ENCODE measurements at regions not wholly inside any gene's neighbourhood (a gene's known extent, or its start where the extent isn't known, plus 50 kb on each side); places are given as distances from the start of the nearest gene placed in this dataset.

GRCh38 chr10:124324451-124324850 lies 94.3 kb downstream of the OAT start:
- Histone ChIP-seq H3K27ac (no peak overlapping the region), H3K27me3 (peaks cover 0 to 3% (median 0%) of the 10 kb centered on the region in 7 donors), H3K36me3 (no peaks in the 10 kb centered on the region), H3K4me3 (no peak overlapping the region), H3K9me3 (no peaks in the 10 kb centered on the region), H3K4me1 (no peaks in the 10 kb centered on the region)
- TF ChIP-seq, protein P1, sequence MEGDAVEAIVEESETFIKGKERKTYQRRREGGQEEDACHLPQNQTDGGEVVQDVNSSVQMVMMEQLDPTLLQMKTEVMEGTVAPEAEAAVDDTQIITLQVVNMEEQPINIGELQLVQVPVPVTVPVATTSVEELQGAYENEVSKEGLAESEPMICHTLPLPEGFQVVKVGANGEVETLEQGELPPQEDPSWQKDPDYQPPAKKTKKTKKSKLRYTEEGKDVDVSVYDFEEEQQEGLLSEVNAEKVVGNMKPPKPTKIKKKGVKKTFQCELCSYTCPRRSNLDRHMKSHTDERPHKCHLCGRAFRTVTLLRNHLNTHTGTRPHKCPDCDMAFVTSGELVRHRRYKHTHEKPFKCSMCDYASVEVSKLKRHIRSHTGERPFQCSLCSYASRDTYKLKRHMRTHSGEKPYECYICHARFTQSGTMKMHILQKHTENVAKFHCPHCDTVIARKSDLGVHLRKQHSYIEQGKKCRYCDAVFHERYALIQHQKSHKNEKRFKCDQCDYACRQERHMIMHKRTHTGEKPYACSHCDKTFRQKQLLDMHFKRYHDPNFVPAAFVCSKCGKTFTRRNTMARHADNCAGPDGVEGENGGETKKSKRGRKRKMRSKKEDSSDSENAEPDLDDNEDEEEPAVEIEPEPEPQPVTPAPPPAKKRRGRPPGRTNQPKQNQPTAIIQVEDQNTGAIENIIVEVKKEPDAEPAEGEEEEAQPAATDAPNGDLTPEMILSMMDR (IDR thresholded peaks at IDR 0.05), result no peak
- no peak for DNase-seq
- 61 to 73% methylated on average over 6 of the region's 6 CpGs for WGBS, 2 donors
- intact Hi-C loops (cut with DNase I), result no loop called here
- ATAC-seq, result no peak

GRCh38 chr10:124323806-124324205 lies 94.9 kb downstream of the OAT start:
- Histone ChIP-seq H3K36me3 (no peaks in the 10 kb centered on the region), H3K27me3 (peaks cover 0 to 2% (median 0%) of the 10 kb centered on the region in 7 donors), H3K4me3 (no peak overlapping the region), H3K4me1 (no peaks in the 10 kb centered on the region), H3K27ac (no peak overlapping the region), H3K9me3 (peaks cover 0 to 3% (median 0%) of the 10 kb centered on the region in 11 donors)
- DNase-seq (no peak), ATAC-seq (no peak)
- TF ChIP-seq, protein P1 (IDR thresholded peaks at IDR 0.05), result no peak
- intact Hi-C loops (cut with DNase I), result no loop called here
- WGBS, 2 donors, result 72 to 76% methylated on average over 5 of the region's 5 CpGs

DNA sequence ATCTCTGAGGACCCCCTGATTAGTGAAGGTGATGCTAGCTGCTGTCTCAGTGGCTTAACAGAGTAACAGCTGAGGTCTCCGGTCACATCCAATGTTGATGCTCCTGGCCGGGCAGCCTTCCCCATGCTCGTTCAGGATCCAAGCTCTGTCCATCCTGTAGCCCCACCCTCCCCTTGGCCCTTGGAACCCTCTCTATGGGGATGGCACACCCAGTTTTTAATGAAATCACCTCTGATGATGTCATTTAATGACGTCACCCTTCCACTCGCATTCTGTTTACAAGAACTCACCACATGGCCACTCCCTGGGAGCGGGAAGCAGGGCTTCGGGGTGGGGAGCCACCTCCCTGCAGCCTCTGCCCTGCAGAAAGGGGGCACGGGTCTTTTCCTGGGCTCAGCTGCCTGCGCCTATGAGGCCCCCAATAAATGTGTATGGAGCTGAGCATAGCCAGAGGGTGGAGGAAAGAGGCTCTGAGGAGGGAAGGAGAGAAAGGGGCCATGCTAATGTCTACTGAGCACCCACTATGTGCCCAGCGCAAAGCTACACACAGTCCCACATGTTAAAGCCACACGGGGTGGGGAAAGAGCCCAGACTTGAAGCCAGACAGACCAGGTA lies 95.5 kb downstream of the OAT start:
- Histone ChIP-seq H3K4me3 (no peak overlapping the region), H3K27ac (no peak overlapping the region), H3K4me1 (no peaks in the 10 kb centered on the region), H3K36me3 (no peaks in the 10 kb centered on the region), H3K27me3 (peaks cover 0 to 2% (median 0%) of the 10 kb centered on the region in 7 donors), H3K9me3 (peaks cover 0 to 3% (median 0%) of the 10 kb centered on the region in 11 donors)
- 63 to 64% methylated on average over 11 of the region's 11 CpGs for WGBS, 2 donors
- DNase-seq, result no peak
- intact Hi-C loops (cut with DNase I), result no loop called here
- TF ChIP-seq, protein P1 (IDR thresholded peaks at IDR 0.05), result no peak
- ATAC-seq, result peak in 1 of 8 donors; percentile 58

DNA sequence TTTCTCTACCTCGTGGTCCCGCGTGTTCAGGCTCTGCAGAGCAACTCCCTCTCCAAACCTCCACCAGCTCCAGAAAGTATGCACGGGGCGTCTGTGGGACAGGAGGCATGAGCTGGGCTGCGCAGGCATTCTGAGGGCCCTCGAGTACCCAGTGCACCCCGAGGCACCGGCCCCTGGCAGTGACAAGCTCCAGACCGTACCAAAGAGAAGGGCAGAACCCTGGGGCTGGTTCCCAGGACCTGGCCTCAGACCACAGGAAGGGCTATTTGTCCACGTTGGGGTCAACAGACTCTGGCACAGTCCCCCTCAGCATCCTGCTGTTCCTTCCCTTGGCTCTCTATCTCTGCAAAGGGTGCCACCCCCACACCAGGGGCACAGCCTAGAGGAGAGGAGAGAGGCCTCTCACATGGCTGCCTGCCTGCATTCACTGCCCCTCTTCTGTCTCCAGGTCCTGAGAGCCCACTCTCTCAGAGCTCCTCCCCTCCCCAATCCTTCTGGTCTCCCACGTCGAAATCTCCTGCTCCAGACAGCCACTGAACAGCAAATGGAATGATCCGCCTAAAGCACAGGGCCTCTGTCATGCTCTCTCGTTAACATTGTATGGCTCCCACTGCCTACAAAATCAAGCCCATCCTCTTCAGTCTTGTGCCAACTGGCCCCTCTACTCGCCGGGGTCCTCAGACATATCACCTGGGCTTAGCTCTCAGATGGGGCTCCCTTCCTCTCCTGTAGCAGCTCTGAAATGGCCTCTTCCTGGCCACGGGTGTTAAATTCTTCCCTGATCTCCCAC lies 96.3 kb downstream of the OAT start:
- Histone ChIP-seq H3K27me3 (peaks cover 0 to 2% (median 0%) of the 10 kb centered on the region in 7 donors), H3K36me3 (no peaks in the 10 kb centered on the region), H3K9me3 (peaks cover 0 to 3% (median 0%) of the 10 kb centered on the region in 11 donors), H3K4me3 (no peak overlapping the region), H3K4me1 (no peaks in the 10 kb centered on the region), H3K27ac (no peak overlapping the region)
- WGBS, 2 donors, result 67 to 69% methylated on average over 18 of the region's 18 CpGs
- ATAC-seq (no peak), DNase-seq (no peak)
- intact Hi-C loops (cut with DNase I), result no loop called here
- TF ChIP-seq, protein P1 (IDR thresholded peaks at IDR 0.05), result no peak

All from heart right ventricle (tissue), 16 donors.